Mesendoderm (in vitro differentiated cells): ENCODE measurements at regions not wholly inside any gene's neighbourhood (a gene's known extent, or its start where the extent isn't known, plus 50 kb on each side); places are given as distances from the start of the nearest gene placed in this dataset.
"Not testable (repeated sequence)": the region's sequence is repeated elsewhere in the genome, so short reads cannot be mapped to it uniquely, and the experiment has no call there.

Source experiments
- DNase-seq: peaks from one replicate; pipeline ENCODE4 v3.0.0; 2013
- H2AK5ac ChIP-seq: 2 replicates; pipeline ENCODE4 v1.6.1; 2013; ENCODE audit warnings: low read length, inconsistent platforms
- H2BK120ac ChIP-seq: 2 replicates; pipeline ENCODE4 v1.6.1; 2013; ENCODE audit warnings: low read depth, mild to moderate bottlenecking, low read length, moderate library complexity, mixed read lengths
- H2BK15ac ChIP-seq: replicated peaks from 2 replicates; pipeline ENCODE4 v1.6.1; 2013; ENCODE audit warnings: low read depth, mild to moderate bottlenecking, moderate library complexity
- H2BK5ac ChIP-seq: 2 replicates; pipeline ENCODE4 v1.6.1; 2013; ENCODE audit warnings: low read length, inconsistent platforms
- H3K18ac ChIP-seq: 2 replicates; pipeline ENCODE4 v1.6.1; 2013; ENCODE audit warnings: mild to moderate bottlenecking, low read length, mixed read lengths
- H3K23ac ChIP-seq: one replicate; pipeline ENCODE4 v1.6.1; 2013; ENCODE audit warnings: low read length
- H3K27ac ChIP-seq: 2 replicates; pipeline ENCODE4 v1.5.1; 2013; ENCODE audit warnings: low read depth, mild to moderate bottlenecking, inconsistent platforms, low read length, moderate library complexity
- H3K27me3 ChIP-seq: 2 replicates; pipeline ENCODE4 v1.6.1; 2013; ENCODE audit warnings: low read length, control low read depth, mild to moderate bottlenecking, inconsistent platforms; ENCODE audit not compliant: insufficient read depth, poor library complexity
- H3K36me3 ChIP-seq: 2 replicates; pipeline ENCODE4 v1.6.1; 2013; ENCODE audit warnings: low read length, inconsistent platforms; ENCODE audit not compliant: control insufficient read depth, insufficient read depth
- H3K4ac ChIP-seq: one replicate; pipeline ENCODE4 v1.6.1; 2013; ENCODE audit warnings: low read depth, mild to moderate bottlenecking, low read length, moderate library complexity
- H3K4me1 ChIP-seq: 2 replicates; pipeline ENCODE4 v1.6.1; 2013; ENCODE audit warnings: low read depth, low read length, inconsistent platforms; ENCODE audit not compliant: control insufficient read depth
- H3K4me2 ChIP-seq: 2 replicates; pipeline ENCODE4 v1.6.1; 2013; ENCODE audit warnings: low read length
- H3K4me3 ChIP-seq: 2 replicates; pipeline ENCODE4 v1.5.1; 2013; ENCODE audit warnings: mild to moderate bottlenecking, low read length
- H3K56ac ChIP-seq: one replicate; pipeline ENCODE4 v1.6.1; 2013; ENCODE audit warnings: low read length
- H3K79me1 ChIP-seq: 2 replicates; pipeline ENCODE4 v1.6.1; 2013; ENCODE audit warnings: low read length, inconsistent platforms
- H3K79me2 ChIP-seq: 2 replicates; pipeline ENCODE4 v1.6.1; 2013; ENCODE audit warnings: mild to moderate bottlenecking, low read length; ENCODE audit not compliant: control insufficient read depth, insufficient read depth
- H3K9ac ChIP-seq: 2 replicates; pipeline ENCODE4 v1.6.1; 2013; ENCODE audit warnings: low read length, inconsistent platforms
- H4K5ac ChIP-seq: one replicate; pipeline ENCODE4 v1.6.1; 2013; ENCODE audit warnings: low read length
- H4K8ac ChIP-seq: one replicate; pipeline ENCODE4 v1.6.1; 2013; ENCODE audit warnings: low read depth, mild to moderate bottlenecking, control low read depth, low read length, moderate library complexity
- WGBS: extraction: QIAGEN DNeasy Blood & Tissue Kit; methylation state at CpG from one replicate; pipeline ENCODE4 v1.1.7; 2013; ENCODE audit warnings: low lambda C conversion rate, missing lambda C conversion rate; ENCODE audit not compliant: insufficient coverage; ENCODE audit errors: extremely low coverage; 5-methylcytosine and 5-hydroxymethylcytosine counted together

- H3K56ac ChIP-seq, H3K4me2 ChIP-seq, H2BK5ac ChIP-seq, H3K18ac ChIP-seq, H3K79me1 ChIP-seq, H3K27ac ChIP-seq, H3K36me3 ChIP-seq, DNase-seq, H3K79me2 ChIP-seq, H3K4ac ChIP-seq, H3K4me3 ChIP-seq, H3K27me3 ChIP-seq, H2AK5ac ChIP-seq, H2BK15ac ChIP-seq, H3K9ac ChIP-seq, H2BK120ac ChIP-seq, H4K8ac ChIP-seq, H3K23ac ChIP-seq, H4K5ac ChIP-seq, H3K4me1 ChIP-seq: not testable (repeated sequence)
- no CpG with 5 or more reads among the region's 5 CpGs for WGBS
Measured at GRCh38 chrX:89539150-89539549, 382.6 kb upstream of the TGIF2LX start.

GRCh38 chrX:89557146-89557545 is 364.6 kb upstream of the TGIF2LX start:
- WGBS: no CpG with 5 or more reads among the region's 3 CpGs
- not testable (repeated sequence) for H3K27me3 ChIP-seq, H3K4me2 ChIP-seq, H2BK15ac ChIP-seq, H3K18ac ChIP-seq, H3K4ac ChIP-seq, H3K27ac ChIP-seq, H3K4me3 ChIP-seq, H4K5ac ChIP-seq, H3K79me1 ChIP-seq, H3K36me3 ChIP-seq, H3K9ac ChIP-seq, H2BK120ac ChIP-seq, H3K23ac ChIP-seq, H2AK5ac ChIP-seq, H3K79me2 ChIP-seq, DNase-seq, H3K56ac ChIP-seq, H4K8ac ChIP-seq, H3K4me1 ChIP-seq, H2BK5ac ChIP-seq

GRCh38 chrX:89562079-89562478 is 359.6 kb upstream of the TGIF2LX start:
- WGBS: no CpG with 5 or more reads among the region's 4 CpGs
- not testable (repeated sequence) for H3K9ac ChIP-seq, H4K8ac ChIP-seq, H2BK15ac ChIP-seq, H2BK5ac ChIP-seq, H3K18ac ChIP-seq, H4K5ac ChIP-seq, H3K4ac ChIP-seq, H3K23ac ChIP-seq, DNase-seq, H3K4me1 ChIP-seq, H3K36me3 ChIP-seq, H3K4me3 ChIP-seq, H3K4me2 ChIP-seq, H2BK120ac ChIP-seq, H3K27me3 ChIP-seq, H3K56ac ChIP-seq, H2AK5ac ChIP-seq, H3K79me1 ChIP-seq, H3K79me2 ChIP-seq, H3K27ac ChIP-seq

- H2BK5ac ChIP-seq, H3K4me3 ChIP-seq, H3K23ac ChIP-seq, H3K18ac ChIP-seq, H4K5ac ChIP-seq, H3K56ac ChIP-seq, H3K27ac ChIP-seq, DNase-seq, H3K9ac ChIP-seq, H2BK120ac ChIP-seq, H3K4me2 ChIP-seq, H3K4ac ChIP-seq, H3K4me1 ChIP-seq, H2BK15ac ChIP-seq, H4K8ac ChIP-seq, H2AK5ac ChIP-seq, H3K27me3 ChIP-seq, H3K36me3 ChIP-seq, H3K79me1 ChIP-seq, H3K79me2 ChIP-seq: not testable (repeated sequence)
- no CpG with 5 or more reads among the region's 6 CpGs for WGBS
Measured at GRCh38 chrX:89563107-89563506, 358.6 kb upstream of the TGIF2LX start.

- not testable (repeated sequence) for H3K4me1 ChIP-seq, H4K5ac ChIP-seq, H2AK5ac ChIP-seq, H3K79me2 ChIP-seq, H3K4me2 ChIP-seq, H3K4me3 ChIP-seq, H3K23ac ChIP-seq, DNase-seq, H3K27ac ChIP-seq, H2BK15ac ChIP-seq, H3K56ac ChIP-seq, H2BK120ac ChIP-seq, H3K4ac ChIP-seq, H4K8ac ChIP-seq, H2BK5ac ChIP-seq, H3K27me3 ChIP-seq, H3K36me3 ChIP-seq, H3K9ac ChIP-seq, H3K18ac ChIP-seq, H3K79me1 ChIP-seq
Measured at GRCh38 chrX:89567787-89568186, 353.9 kb upstream of the TGIF2LX start.

GRCh38 chrX:89581868-89582267 is 339.8 kb upstream of the TGIF2LX start:
- no CpG with 5 or more reads among the region's 4 CpGs for WGBS
- H3K79me1 ChIP-seq: not testable (repeated sequence)

More at GRCh38 chrX:89581868-89582267, 339.8 kb upstream of the TGIF2LX start:
- H3K27ac ChIP-seq, H2AK5ac ChIP-seq, H3K79me2 ChIP-seq, H4K8ac ChIP-seq, H3K18ac ChIP-seq, H2BK15ac ChIP-seq, H3K4ac ChIP-seq, H3K27me3 ChIP-seq, H3K4me2 ChIP-seq, H3K23ac ChIP-seq, H3K36me3 ChIP-seq, H3K4me3 ChIP-seq, H2BK5ac ChIP-seq, H3K9ac ChIP-seq, H4K5ac ChIP-seq, H3K56ac ChIP-seq, H2BK120ac ChIP-seq, H3K4me1 ChIP-seq: not testable (repeated sequence)
- DNase-seq: peak; percentile 11
